Prostate gland (tissue), 2 donors: ENCODE measurements at regions not wholly inside any gene's neighbourhood (a gene's known extent, or its start where the extent isn't known, plus 50 kb on each side); places are given as distances from the start of the nearest gene placed in this dataset.

Experiments
- DNase-seq: peaks from one replicate; pipeline ENCODE4 v3.0.0-alpha.2; 2019; ENCODE audit warnings: low spot score
- H3K27ac ChIP-seq, 2 donors: fragments of 200-600 bp; sonication (generic); 2 replicates each; pipeline ENCODE4 v1.5.1; 2017 to 2019
- H3K27me3 ChIP-seq: fragments of 200-600 bp; sonication (generic); replicated peaks from 2 replicates; pipeline ENCODE4 v1.5.1; 2019; ENCODE audit not compliant: insufficient read depth
- H3K36me3 ChIP-seq, 2 donors: fragments of 200-600 bp; sonication (generic); 1 replicate in 1 of 2; 2 replicates in 1 of 2; pipeline versions ENCODE4 v1.5.1 to v1.8.1; 2017 to 2019
- H3K4me1 ChIP-seq: fragments of 200-600 bp; sonication (generic); replicated peaks from 2 replicates; pipeline ENCODE4 v1.5.1; 2019
- H3K4me3 ChIP-seq, 2 donors: fragments of 200-600 bp; sonication (generic); 2 replicates each; pipeline ENCODE4 v1.5.1; 2017 to 2019
- H3K9me3 ChIP-seq: fragments of 200-600 bp; sonication (generic); 2 replicates; pipeline ENCODE4 v1.5.1; 2017
- POLR2A ChIP-seq: fragments of 450-650 bp; IDR thresholded peaks from one replicate; pipeline ENCODE4 v1.6.1; 2016; ENCODE audit warnings: antibody characterized with exemption, mild to moderate bottlenecking
- POLR2AphosphoS5 ChIP-seq: sonication (generic); formaldehyde crosslinking; IDR thresholded peaks from one replicate; pipeline ENCODE4 v1.6.1; 2017; ENCODE audit warnings: antibody characterized with exemption
- WGBS: methylation state at CpG from one replicate; pipeline ENCODE4 v1.1.5; 2018; 5-methylcytosine and 5-hydroxymethylcytosine counted together
- intact Hi-C: fragments of 100-400 bp; cut with DNase I; formaldehyde crosslinking; loops from one replicate; pipeline ENCODE4 v1.14.2; 2022
- TF ChIP-seq, protein P1 (sequence below), 4 experiments: fragments of 200-600 bp in 2 of 4; fragments of 450-650 bp in 2 of 4; sonication (generic) in 2 of 4; IDR thresholded peaks; 1 replicate in 3 of 4; 2 replicates in 1 of 4; pipeline ENCODE4 v1.5.1; 2016 to 2019; ENCODE audit warnings: antibody characterized with exemption in 4 of 4, mild to moderate bottlenecking in 2 of 4, moderate library complexity in 2 of 4

GRCh38 chr2:8190279-8190678, 491.6 kb upstream of the ID2 start:
- Histone ChIP-seq H3K4me3 (no peak overlapping the region), H3K36me3 (no peaks in the 10 kb centered on the region), H3K9me3 (no peaks in the 10 kb centered on the region), H3K27me3 (no peaks in the 10 kb centered on the region), H3K27ac (no peak overlapping the region), H3K4me1 (no peaks in the 10 kb centered on the region)
- TF ChIP-seq POLR2A = no peak
- no peak for TF ChIP-seq POLR2AphosphoS5
- TF ChIP-seq, protein P1, sequence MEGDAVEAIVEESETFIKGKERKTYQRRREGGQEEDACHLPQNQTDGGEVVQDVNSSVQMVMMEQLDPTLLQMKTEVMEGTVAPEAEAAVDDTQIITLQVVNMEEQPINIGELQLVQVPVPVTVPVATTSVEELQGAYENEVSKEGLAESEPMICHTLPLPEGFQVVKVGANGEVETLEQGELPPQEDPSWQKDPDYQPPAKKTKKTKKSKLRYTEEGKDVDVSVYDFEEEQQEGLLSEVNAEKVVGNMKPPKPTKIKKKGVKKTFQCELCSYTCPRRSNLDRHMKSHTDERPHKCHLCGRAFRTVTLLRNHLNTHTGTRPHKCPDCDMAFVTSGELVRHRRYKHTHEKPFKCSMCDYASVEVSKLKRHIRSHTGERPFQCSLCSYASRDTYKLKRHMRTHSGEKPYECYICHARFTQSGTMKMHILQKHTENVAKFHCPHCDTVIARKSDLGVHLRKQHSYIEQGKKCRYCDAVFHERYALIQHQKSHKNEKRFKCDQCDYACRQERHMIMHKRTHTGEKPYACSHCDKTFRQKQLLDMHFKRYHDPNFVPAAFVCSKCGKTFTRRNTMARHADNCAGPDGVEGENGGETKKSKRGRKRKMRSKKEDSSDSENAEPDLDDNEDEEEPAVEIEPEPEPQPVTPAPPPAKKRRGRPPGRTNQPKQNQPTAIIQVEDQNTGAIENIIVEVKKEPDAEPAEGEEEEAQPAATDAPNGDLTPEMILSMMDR (IDR thresholded peaks at IDR 0.05) = no peak
- intact Hi-C loops = no loop called here
- WGBS = 21% methylated on average over 1 of the region's 1 CpG
- DNase-seq = no peak

DNA sequence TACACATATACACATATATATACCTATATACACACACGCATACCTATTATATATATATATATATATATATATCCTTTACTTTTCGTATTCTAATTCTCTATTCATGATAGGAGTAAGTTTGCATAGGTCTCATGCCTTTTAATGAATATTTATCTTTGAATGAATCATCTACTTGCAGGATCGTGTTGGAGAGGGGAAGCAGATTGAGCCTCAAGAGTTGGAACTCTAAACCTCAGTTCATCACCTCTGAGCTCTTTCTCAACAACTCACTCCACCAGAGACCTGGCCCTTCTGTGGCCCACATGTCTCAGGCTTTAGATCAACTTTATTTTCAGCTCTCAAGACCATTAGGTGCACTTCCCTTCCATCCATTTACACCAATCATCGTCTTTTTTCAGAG, 490.4 kb upstream of the ID2 start:
- no peak overlapping the region for H3K27ac ChIP-seq
- no peak overlapping the region for H3K4me3 ChIP-seq
- WGBS = 86% methylated on average over 4 of the region's 4 CpGs
- no peaks in the 10 kb centered on the region for H3K36me3 ChIP-seq
- H3K27me3 ChIP-seq = no peaks in the 10 kb centered on the region
- H3K9me3 ChIP-seq = no peaks in the 10 kb centered on the region
- DNase-seq = no peak
- intact Hi-C loops = no loop called here
- no peak for TF ChIP-seq POLR2A
- TF ChIP-seq, protein P1 (IDR thresholded peaks at IDR 0.05) = no peak
- no peak for TF ChIP-seq POLR2AphosphoS5
- H3K4me1 ChIP-seq = no peaks in the 10 kb centered on the region

GRCh38 chr2:8193146-8193545, 488.7 kb upstream of the ID2 start:
- Histone ChIP-seq H3K4me1 (no peaks in the 10 kb centered on the region), H3K27me3 (no peaks in the 10 kb centered on the region), H3K36me3 (no peaks in the 10 kb centered on the region), H3K4me3 (no peak overlapping the region), H3K9me3 (no peaks in the 10 kb centered on the region), H3K27ac (no peak overlapping the region)
- intact Hi-C loops = no loop called here
- 70% methylated on average over 2 of the region's 2 CpGs for WGBS
- DNase-seq = no peak
- TF ChIP-seq, protein P1 (IDR thresholded peaks at IDR 0.05) = no peak

DNA sequence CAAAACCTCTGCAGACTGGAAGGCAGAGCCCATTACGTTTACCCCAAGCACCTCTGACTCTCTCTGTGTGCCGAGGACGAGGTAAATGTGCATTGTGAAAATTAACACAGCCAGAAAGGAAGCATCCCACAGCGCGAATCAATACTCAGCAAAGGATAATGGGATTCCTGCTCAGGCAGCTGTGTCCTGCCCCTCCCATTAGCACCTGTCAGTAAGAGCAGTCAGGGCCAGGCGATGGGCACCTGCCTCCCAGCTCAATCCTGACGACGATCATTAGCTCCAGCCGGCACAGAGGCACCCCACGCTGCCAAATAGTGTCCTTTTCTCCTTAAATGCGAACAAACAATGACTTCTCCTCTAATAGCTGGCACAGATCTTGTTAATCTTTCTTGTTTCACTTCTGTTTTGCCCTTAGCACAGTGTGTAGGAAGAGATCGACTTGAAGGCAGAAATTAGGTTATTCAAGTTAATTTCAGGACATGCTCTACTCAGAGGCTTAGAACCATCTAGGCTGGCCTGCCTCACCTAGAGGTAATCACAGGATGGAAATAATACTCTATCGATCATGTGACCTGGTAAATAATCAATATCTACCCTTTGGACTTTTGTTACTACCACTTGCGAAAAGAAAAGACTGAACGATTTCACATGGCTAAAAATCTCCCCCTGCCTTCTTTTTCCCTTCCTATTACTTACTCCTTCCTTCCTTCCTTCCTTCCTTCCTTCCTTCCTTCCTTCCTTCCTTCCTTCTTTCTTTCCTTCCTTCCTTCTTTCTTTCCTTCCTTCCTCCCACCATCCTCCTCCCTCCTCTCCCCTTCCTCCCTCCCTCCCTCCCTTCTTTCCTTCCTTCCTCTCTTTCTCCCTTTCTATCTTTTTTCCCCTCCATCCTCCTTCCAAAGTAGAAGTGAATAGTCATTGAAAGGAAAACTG, 487.9 kb upstream of the ID2 start:
- no peaks in the 10 kb centered on the region for H3K36me3 ChIP-seq
- H3K27ac ChIP-seq = no peak overlapping the region
- H3K9me3 ChIP-seq = no peaks in the 10 kb centered on the region
- no peaks in the 10 kb centered on the region for H3K27me3 ChIP-seq
- DNase-seq = no peak
- intact Hi-C loops = no loop called here
- no peaks in the 10 kb centered on the region for H3K4me1 ChIP-seq
- TF ChIP-seq, protein P1 (IDR thresholded peaks at IDR 0.05) = no peak
- TF ChIP-seq POLR2A = no peak
- no peak for TF ChIP-seq POLR2AphosphoS5
- WGBS = 45% methylated on average over 15 of the region's 15 CpGs
- H3K4me3 ChIP-seq = no peak overlapping the region

DNA sequence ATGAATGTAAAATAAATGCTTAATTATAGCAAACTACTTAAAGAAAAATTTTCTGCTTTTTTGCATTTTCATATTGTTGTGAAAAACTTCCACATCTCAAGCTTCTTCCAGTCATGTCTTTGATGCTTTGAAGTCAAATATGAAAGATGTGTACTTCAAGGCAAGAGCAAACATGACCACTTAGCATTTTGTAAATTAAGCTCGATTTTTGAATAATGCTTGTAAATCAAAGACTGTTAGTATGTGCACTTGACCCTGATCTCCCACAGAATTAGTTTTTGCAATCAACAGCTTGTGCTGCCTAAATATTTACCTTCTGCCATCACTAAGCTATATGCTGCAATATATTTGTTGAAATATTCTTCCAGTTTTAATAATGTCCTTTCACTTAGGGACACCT, 486.1 kb upstream of the ID2 start:
- no peak overlapping the region for H3K4me3 ChIP-seq
- DNase-seq = no peak
- WGBS = 36% methylated on average over 1 of the region's 1 CpG
- H3K4me1 ChIP-seq = no peaks in the 10 kb centered on the region
- intact Hi-C loops = no loop called here
- H3K36me3 ChIP-seq = no peaks in the 10 kb centered on the region
- TF ChIP-seq POLR2A = no peak
- no peak for TF ChIP-seq POLR2AphosphoS5
- TF ChIP-seq, protein P1 (IDR thresholded peaks at IDR 0.05) = no peak
- H3K9me3 ChIP-seq = no peaks in the 10 kb centered on the region
- H3K27me3 ChIP-seq = no peaks in the 10 kb centered on the region
- no peak overlapping the region for H3K27ac ChIP-seq
